ENCODE measurements at regions not wholly inside any gene's neighbourhood (a gene's known extent, or its start where the extent isn't known, plus 50 kb on each side); places are given as distances from the start of the nearest gene placed in this dataset.

- intact Hi-C loops (cut with DNase I; ENCODE audit: low total_unique reads), result no loop called here
- DNase-seq, result no peak
- no peaks in the 10 kb centered on the region for H3K4me1 ChIP-seq
- H3K27ac ChIP-seq, result peak overlapping the region in 1 of 2 donors; percentile 29
- no peak for TF ChIP-seq CTCF (IDR thresholded peaks at IDR 0.05)
- no peak for TF ChIP-seq POLR2A (IDR thresholded peaks at IDR 0.05)
- no peak overlapping the region for H3K4me3 ChIP-seq
- no peaks in the 10 kb centered on the region for H3K27me3 ChIP-seq
- no peaks in the 10 kb centered on the region for H3K9me3 ChIP-seq
- no peaks in the 10 kb centered on the region for H3K36me3 ChIP-seq
Measured at GRCh38 chr6:134517868-134518267, 200.0 kb upstream of the SGK1 start.

GRCh38 chr6:134517145-134517658 lies 199.3 kb upstream of the SGK1 start:
- Histone ChIP-seq H3K9me3 (no peaks in the 10 kb centered on the region), H3K27ac (peak overlapping the region in 1 of 2 donors; percentile 29), H3K4me1 (no peaks in the 10 kb centered on the region), H3K27me3 (no peaks in the 10 kb centered on the region), H3K4me3 (no peak overlapping the region), H3K36me3 (no peaks in the 10 kb centered on the region)
- intact Hi-C loops (cut with DNase I; ENCODE audit: low total_unique reads), result no loop called here
- DNase-seq, result peak; percentile 31 to 37
- no peak for TF ChIP-seq CTCF (IDR thresholded peaks at IDR 0.05)
- no peak for TF ChIP-seq POLR2A (IDR thresholded peaks at IDR 0.05)

- H3K4me1 ChIP-seq, result no peaks in the 10 kb centered on the region
- DNase-seq, result no peak
- no peaks in the 10 kb centered on the region for H3K9me3 ChIP-seq
- no peak overlapping the region for H3K27ac ChIP-seq
- H3K4me3 ChIP-seq, result no peak overlapping the region
- no peaks in the 10 kb centered on the region for H3K36me3 ChIP-seq
- no peak for TF ChIP-seq POLR2A (IDR thresholded peaks at IDR 0.05)
- no peak for TF ChIP-seq CTCF (IDR thresholded peaks at IDR 0.05)
- intact Hi-C loops (cut with DNase I; ENCODE audit: low total_unique reads), result no loop called here
- H3K27me3 ChIP-seq, result no peaks in the 10 kb centered on the region
Measured at GRCh38 chr6:134516582-134516981, 198.7 kb upstream of the SGK1 start.

GRCh38 chr6:134515986-134516385 lies 198.1 kb upstream of the SGK1 start:
- DNase-seq, result no peak
- Histone ChIP-seq H3K4me3 (no peak overlapping the region), H3K9me3 (no peaks in the 10 kb centered on the region), H3K27me3 (no peaks in the 10 kb centered on the region), H3K36me3 (no peaks in the 10 kb centered on the region), H3K4me1 (no peaks in the 10 kb centered on the region), H3K27ac (no peak overlapping the region)
- intact Hi-C loops (cut with DNase I; ENCODE audit: low total_unique reads), result no loop called here
- TF ChIP-seq POLR2A (IDR thresholded peaks at IDR 0.05), result no peak
- no peak for TF ChIP-seq CTCF (IDR thresholded peaks at IDR 0.05)

- no peaks in the 10 kb centered on the region for H3K27me3 ChIP-seq
- H3K9me3 ChIP-seq, result no peaks in the 10 kb centered on the region
- no peaks in the 10 kb centered on the region for H3K4me1 ChIP-seq
- no peak for DNase-seq
- intact Hi-C loops (cut with DNase I; ENCODE audit: low total_unique reads), result no loop called here
- no peaks in the 10 kb centered on the region for H3K36me3 ChIP-seq
- no peak overlapping the region for H3K4me3 ChIP-seq
- TF ChIP-seq CTCF (IDR thresholded peaks at IDR 0.05) (no peak), POLR2A (IDR thresholded peaks at IDR 0.05) (no peak)
- no peak overlapping the region for H3K27ac ChIP-seq
Measured at GRCh38 chr6:134512981-134513391, 195.1 kb upstream of the SGK1 start.

Measured in uterus (tissue), 3 donors.